Left cardiac atrium (tissue), 4 donors: ENCODE measurements at regions not wholly inside any gene's neighbourhood (a gene's known extent, or its start where the extent isn't known, plus 50 kb on each side); places are given as distances from the start of the nearest gene placed in this dataset.
"Not testable (repeated sequence)": the region's sequence is repeated elsewhere in the genome, so short reads cannot be mapped to it uniquely, and the experiment has no call there.

Experiments used
- ATAC-seq, 2 donors: fragments of 200-7000 bp; cut with Tn5 transposase; one replicate each; pipeline ENCODE4 v1.9.1; 2020; ENCODE audit warnings: mild to moderate bottlenecking in 2 of 2, moderate library complexity in 2 of 2
- DNase-seq: peaks from one replicate; pipeline ENCODE4 v3.0.0-alpha.2; 2020
- intact Hi-C, 2 donors: fragments of 100-400 bp; cut with DNase I; formaldehyde crosslinking; loops; one replicate each; pipeline versions ENCODE4 v1.14.1 to v1.15.1; 2022 to 2023
- donor health status: DM: no; HTN: yes; CAD: no.
- donor health status: DM: no; HTN: yes; CAD: no; lungs with severe emphysema.
- donor health status: DM: yes; HTN: yes; CAD: no.
- donor health status: Dilated cardiomyopathy.

DNA sequence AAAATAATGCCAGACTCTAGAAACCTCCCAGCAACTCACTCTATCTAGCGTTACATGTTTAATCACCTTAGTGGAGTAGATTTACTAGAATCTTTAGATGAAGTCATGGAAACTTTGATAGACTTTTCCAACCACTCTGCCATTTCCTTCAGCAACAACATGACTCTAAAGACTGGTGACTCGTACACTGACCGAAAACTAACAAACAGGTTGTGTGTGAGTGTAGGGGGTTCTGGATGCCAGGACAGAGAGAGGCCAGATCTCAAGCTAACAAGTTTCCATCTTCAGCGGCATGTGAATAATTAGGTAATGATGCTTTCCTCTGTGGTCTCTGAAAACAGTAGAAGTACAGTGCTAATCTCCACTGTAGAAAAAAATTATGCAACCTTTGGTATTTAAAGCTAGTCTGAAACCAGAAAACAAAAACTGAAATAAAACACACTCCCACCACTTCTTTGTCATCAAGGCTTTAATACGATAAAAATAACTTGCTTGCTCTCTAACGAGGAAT, 286.4 kb downstream of the PRDM5 start:
- intact Hi-C loops: no loop called here
- DNase-seq: no peak
- ATAC-seq: no peak

DNA sequence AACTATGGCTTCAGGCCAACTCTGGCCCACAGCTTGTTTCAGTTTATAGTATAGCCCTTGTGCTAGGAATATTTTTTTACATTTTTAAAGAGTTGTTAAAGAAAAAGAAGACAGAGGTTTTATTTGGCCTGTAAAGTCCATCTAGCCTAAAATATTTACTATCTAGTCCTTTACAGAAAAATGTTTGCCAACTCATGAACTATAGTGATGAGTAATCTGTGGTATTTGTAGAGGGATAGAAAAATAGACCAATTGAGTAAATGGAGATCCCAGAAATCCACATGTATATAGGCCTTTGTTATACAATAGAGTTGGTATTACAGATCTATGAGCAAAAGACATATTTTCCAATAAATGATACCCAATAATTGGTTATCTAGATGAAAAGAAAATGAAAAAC, 288.7 kb downstream of the PRDM5 start:
- no peak for DNase-seq
- intact Hi-C loops: no loop called here
- ATAC-seq: no peak

DNA sequence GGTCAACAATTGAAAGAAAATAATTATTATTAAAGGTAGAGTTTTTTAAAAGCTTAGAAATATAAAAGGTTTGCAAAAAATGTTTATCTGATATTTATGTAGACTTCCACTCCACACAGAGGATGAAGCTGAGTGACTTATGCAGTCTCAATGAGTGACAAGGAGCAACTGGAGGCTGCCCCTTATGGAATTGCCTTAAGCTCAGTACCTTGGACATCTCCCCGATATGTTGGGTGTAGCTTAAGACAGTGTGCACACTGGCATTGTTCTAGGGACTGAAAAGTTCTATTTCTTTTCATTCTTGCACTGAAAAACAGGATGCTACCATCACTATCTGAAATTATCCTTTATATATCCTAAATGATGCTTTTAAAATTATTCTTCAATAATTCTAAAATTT, 292.1 kb downstream of the PRDM5 start:
- intact Hi-C loops: no loop called here
- ATAC-seq (no peak), DNase-seq (no peak)

DNA sequence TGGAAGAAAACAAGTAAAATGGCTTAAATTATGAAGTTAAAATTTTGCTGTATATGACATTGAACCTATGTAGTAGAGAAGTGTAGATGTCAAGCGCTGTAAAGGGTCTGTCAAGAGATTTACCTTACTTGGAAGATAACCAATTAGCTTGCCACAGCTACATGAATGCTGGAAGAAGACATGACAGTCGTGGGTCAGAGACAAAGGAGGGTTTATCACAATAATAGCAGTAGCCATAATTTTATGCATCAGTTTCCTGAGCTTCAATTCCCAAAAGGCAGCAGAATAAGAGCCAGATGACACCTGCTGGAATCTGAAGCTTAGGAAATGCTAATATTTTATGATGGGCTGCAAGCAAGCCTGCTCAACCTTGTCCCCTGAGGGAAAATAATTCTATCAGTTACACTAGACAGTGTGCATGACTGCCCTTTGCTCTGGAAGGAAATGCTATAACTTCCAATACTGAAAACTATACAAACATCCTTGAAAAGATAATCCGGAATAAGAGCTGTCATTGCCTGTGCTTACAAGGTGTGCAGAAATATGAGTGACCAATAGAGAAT, 292.9 kb downstream of the PRDM5 start:
- DNase-seq (no peak), ATAC-seq (no peak)
- intact Hi-C loops: no loop called here

DNA sequence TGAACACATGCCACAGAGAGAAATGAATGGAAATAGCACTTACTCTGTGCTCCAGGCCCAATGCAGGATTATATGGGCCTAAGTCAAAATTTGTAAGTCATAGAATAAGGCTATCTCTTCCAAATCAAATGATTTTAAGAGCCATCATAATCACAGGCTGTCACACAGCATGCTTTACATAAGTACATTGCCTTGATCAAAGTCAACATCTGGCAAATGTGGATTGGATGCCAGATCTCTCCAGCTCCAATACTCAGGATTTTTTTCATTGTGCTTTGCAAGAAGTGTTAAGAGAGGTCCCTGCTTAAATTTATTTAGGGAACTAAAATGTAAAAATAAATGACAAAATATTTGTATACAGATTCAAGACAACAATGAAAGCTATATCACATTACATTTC, 299.9 kb downstream of the PRDM5 start:
- intact Hi-C loops: no loop called here
- DNase-seq (no peak), ATAC-seq (no peak)

DNA sequence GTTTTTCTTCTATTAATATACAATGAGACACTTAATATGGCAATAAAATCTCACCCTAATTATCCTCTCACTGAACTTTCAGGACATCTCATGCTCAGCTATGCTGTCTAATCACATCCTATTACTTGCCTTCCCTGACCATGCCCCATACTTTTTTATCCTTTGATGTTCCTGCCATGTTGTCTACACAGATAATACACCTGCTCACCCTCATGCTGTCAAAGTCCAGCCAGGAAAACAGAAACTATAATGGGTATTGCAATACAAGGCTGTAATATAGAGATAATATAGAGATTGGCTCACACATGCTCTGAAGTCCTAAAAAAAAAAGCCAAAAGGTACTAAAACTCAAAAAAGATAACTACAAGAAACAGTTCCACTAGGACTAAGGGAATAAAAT, 305.4 kb downstream of the PRDM5 start:
- DNase-seq (no peak), ATAC-seq (no peak)
- intact Hi-C loops: no loop called here

DNA sequence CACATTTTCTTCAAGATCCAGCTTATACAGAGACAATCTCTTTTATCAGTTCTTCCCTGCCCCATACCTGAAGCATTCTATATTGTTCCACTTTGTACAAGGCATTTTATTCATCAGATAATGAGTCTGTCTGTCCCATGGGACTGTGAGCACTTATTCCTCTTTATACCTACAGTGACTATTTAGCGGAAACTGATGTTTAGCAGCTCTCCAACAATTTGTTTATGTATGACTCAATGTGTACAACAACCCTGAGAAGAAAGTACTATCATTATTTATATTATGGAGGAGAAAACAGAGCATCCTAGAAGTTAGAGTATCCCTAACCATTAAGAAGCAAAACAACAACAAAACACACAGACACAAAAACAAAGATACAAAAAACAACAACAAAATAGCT, 306.5 kb downstream of the PRDM5 start:
- ATAC-seq (no peak), DNase-seq (no peak)
- intact Hi-C loops: no loop called here

DNA sequence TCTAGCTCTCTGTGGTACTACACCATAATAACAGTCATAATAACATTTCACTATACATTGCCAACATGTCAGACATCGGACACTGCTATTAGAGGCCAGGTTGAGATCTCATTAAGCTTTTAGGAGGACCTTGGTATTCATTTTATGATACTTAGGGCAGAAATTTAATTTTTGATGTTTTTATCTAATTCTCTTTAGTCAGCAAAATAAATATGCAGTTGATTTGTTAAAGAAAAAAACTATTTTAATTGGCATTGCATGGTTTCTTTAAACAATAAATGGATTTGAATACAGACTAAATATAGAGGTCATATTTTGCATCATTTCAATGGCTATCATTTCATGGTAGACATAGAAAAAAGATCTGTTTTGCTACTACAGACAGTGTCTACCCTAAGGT, 308.7 kb downstream of the PRDM5 start:
- DNase-seq: no peak
- ATAC-seq: no peak
- intact Hi-C loops: no loop called here

DNA sequence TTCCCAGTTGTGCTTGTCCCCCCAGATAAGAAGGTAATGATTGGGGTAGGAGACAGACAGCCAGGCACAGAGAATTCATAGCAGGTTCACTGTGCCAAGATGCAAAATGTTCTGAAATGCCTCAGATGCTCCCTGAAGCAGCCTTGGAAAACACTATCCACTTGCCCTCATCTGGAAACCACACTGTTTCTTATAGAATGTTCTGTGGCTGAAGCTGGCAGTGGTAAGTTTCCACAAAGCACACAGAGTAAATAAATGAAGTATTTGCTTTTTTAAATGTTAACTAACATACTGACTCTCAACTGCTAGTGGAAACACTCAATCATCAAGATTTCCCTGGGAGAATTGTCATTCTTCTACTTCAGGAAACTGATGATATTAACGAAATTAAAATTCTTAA, 311.4 kb downstream of the PRDM5 start:
- intact Hi-C loops: no loop called here
- ATAC-seq: no peak
- DNase-seq: no peak

DNA sequence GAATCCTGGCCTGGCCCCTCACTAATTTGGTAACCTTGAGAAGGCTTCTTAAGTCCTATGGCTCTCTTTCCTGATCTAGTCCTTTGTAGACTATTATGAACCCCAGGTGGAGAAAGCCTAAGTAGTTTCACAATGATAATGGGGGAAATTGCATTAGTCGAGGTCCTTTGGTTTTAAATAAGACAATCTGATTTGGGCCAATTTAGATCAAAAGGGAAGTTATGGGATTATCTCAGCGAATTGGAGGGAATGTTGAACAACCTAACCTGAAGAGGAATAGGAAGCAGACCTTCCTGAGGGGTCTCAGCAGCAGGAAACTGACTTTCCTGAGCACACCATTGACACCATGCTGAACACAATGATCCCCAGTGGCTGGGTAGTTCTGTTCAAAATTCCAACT, 331.5 kb downstream of the PRDM5 start:
- DNase-seq: no peak
- intact Hi-C loops: no loop called here
- no peak for ATAC-seq

DNA sequence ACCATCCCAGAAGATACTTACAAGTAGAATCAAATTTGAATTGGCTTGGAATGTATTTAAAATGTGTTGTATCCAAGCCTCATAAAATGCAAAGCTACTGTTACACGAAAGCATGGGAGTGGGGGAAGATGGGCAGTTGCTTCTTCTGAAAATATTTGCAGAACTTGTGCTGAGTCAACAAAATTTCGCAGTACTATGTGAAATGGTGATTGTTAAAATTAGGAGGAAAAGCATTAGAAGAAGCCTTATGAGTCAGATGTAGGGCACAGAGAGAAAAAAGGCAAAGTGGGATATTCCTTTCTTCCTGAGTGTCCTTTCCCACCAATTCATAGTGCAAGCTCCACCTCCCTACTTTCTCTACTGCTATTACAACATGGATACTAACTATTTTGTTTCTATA, 332.7 kb downstream of the PRDM5 start:
- ATAC-seq: no peak
- intact Hi-C loops: no loop called here
- DNase-seq: no peak

DNA sequence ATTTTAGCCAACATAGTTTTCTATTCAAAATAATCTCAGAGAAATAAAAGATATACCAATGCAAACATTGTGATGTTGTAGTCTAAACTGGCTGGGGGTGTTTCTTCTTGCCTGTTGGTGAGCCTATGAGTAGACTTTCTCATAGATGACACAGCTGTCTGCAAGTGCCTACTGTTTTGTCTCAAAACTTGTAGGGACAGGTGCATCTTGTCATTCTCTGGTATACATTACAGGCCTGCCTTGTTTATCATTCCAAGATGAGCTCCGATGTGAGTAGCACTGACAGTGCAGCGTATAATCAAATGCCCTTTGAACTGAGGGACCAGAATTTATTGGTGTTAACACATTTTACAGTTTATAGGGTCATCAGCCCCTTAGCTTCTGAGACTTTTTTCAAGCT, 353.8 kb downstream of the PRDM5 start:
- intact Hi-C loops: no loop called here
- ATAC-seq (no peak), DNase-seq (no peak)

DNA sequence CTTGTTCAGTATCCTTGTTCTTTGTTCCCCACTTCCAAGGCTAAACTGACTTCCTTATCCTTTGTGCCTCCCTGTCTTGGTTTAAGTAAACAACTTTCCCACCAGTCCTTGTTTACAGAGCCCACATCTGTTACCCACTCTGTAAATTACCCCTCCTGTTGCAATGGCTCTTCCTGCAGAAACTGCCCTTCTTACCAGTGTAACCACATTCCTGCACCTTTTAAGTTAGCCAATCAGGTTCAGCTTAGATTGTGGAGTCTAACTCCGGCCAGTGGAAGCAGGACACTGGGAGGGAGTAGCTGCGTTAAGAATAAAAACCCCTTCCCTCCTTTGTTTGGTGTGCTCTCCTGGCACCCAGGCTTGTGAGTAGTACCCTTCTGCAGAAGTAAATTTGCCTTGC, 360.9 kb downstream of the PRDM5 start:
- ATAC-seq: no peak
- DNase-seq: no peak
- intact Hi-C loops: no loop called here

DNA sequence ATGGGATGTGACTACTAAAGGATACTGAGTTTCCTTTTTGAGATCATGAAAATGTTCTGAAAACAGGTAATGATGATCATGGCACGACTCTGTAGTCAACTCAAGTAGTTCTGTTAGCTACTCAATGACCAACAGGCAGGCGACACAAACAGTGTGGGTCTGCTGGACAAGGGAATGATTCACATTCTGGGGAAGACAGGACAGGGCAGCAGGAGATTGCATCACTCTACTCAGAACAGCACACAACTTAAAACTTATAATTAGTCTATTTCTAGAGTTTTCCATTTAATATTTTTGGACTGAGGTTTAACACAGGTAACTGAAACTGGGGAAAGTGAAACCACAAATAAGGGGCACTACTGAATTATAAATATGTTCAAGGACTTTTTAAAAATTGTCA, 365.2 kb downstream of the PRDM5 start:
- no peak for ATAC-seq
- intact Hi-C loops: no loop called here

DNA sequence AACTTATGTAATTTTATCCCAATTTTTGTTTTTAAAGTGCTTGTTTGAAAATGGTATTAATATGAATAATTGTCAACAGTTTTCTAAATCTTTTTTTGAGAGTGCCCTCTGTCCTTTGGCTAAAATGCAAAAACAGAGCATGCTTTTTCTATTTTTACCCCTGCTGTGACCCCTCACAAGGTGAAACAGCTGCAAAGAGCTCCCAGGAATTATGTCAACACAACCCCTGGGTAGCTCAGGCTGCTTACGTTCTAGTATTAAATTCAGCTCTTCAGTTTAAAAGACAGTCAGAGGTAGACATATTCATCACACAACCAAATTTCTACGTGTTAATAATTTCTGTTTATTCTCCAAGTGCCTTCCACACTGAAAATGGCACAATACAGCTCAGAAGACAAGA, 367.5 kb downstream of the PRDM5 start:
- DNase-seq (no peak), ATAC-seq (no peak)
- intact Hi-C loops: no loop called here

More for the DNA sequence above, 365.2 kb downstream of the PRDM5 start:
- no peak for DNase-seq

DNA sequence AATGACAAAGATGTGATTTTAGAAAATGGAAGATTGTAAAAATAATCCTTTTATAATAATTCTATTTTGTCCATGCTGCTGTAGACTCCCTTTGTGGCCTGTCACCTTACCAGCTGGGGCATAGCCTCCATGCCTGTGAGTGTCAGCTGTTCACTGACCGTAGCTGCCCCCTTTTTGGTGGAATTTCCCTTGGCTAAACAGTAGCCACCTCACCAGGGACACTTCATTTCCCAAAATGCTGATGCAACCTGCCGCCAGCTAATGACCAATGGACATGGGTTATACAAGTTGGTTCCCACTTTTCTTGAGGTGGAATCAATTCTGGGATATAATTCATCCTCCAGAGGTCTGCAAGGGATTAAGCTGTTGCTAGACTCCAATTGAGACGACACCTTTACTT, 368.4 kb downstream of the PRDM5 start:
- intact Hi-C loops: no loop called here
- no peak for ATAC-seq
- DNase-seq: no peak

DNA sequence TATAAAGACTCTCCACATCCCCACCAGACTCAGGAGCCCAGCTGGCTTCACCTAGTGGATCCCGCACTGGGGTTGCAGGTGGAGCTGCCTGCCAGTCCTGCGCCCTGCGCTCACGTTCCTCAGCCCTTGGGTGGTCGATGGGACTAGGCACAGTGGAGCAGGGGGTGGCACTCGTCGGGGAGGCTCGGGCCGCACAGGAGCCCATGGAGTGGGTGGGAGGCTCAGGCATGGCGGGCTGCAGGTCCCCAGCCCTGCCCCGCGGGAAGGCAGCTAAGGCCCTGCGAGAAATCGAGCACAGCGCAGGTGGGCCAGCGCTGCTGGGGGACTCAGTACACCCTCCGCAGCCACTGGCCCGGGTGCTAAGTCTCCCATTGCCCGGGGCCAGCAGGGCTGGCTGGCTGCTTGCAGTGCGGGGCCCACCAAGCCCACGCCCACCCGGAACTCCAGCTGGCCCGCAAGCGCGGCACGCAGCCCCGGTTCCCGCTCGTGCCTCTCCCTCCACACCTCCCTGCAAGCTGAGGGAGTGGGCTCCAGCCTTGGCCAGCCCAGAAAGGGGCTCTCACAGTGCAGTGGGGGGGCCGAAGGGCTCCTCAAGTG, 371.8 kb downstream of the PRDM5 start:
- intact Hi-C loops, DNase-seq, ATAC-seq: not testable (repeated sequence)

DNA sequence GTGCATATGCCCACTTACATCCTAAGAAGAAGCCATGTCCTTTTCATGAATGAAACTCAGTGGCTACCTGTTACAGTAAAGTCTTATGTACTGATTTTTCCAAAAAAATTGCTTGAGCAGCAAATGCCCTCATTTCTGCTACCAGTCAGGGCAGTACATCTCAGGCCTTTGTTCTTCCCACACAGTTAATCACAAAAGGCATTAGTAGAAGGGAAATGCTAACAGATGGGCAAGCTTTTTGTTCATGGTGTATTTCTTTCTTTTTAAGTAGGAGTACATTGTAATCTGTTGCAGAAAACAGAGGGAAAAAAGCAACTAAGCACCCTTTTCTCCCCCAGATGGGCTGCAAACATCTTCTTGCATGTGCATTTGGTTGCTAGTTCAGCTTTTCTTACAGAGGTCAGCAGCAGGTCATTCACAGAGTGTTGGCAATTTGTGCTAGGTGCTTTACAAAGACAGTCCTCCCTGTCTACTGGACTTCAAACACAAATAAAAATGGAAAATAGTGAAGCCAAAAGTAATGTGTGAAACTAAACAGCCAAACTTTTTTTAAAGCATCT, 373.4 kb downstream of the PRDM5 start:
- DNase-seq: no peak
- intact Hi-C loops: no loop called here
- no peak for ATAC-seq

DNA sequence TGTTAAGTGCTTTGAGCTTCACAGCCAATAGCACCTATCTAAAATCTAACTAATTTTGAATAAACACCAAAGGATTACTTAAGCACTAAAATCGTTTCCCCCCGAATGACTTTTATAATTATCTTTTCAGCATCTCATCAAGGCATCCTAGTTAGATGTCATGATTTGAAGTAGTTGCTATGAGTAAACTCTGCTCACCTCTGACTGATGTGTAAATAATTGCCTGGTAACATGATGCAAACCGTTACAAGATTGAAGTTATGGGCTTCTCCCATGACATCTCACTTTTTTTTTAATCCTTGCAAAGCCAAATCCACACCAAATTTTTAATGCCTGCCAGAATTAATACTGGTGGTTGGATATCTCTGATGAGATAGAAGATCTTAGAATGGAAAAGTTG, 377.1 kb downstream of the PRDM5 start:
- ATAC-seq: no peak
- DNase-seq: no peak
- intact Hi-C loops: no loop called here

DNA sequence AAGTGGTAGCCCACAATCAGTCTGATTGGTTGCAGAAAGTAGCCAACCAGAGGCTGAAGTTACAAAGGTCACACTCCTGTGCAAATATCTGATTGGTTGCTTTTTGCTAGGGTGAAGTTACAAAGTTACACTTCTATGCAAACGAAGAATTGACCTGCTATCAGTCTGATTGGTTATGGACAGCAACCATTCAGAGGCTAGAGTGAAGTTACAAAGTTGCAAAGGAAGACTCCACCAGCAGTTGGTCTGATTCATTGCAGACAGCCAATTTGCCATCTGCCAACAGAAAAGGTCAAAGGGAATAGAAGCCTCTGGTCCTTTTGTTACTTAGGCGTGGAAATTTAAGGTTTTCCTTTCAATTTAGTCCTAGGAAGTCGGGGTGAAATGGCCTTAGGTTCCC, 377.7 kb downstream of the PRDM5 start:
- DNase-seq: no peak
- intact Hi-C loops: no loop called here
- ATAC-seq: no peak

DNA sequence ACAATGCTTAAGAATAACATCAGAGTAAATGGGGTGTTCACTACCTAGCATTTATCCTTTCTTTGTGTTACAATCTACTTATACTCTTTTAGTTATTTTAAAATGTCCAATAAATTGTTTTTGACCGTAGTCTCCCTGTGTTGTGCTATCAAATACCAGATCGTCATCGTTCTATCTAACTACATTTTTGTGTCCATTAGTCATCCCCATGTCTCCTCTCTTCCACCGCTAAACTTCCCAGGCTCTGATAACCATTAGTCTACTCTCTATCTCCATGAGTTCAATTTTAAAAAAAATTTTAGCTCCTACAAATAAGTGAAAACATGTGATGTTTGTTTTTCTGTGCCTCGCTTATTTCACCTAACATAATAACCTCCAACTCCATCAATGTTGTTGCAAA, 381.9 kb downstream of the PRDM5 start:
- no peak for DNase-seq
- intact Hi-C loops: no loop called here
- ATAC-seq: no peak
